ENCODE measurements at regions not wholly inside any gene's neighbourhood (a gene's known extent, or its start where the extent isn't known, plus 50 kb on each side); places are given as distances from the start of the nearest gene placed in this dataset.

DNA sequence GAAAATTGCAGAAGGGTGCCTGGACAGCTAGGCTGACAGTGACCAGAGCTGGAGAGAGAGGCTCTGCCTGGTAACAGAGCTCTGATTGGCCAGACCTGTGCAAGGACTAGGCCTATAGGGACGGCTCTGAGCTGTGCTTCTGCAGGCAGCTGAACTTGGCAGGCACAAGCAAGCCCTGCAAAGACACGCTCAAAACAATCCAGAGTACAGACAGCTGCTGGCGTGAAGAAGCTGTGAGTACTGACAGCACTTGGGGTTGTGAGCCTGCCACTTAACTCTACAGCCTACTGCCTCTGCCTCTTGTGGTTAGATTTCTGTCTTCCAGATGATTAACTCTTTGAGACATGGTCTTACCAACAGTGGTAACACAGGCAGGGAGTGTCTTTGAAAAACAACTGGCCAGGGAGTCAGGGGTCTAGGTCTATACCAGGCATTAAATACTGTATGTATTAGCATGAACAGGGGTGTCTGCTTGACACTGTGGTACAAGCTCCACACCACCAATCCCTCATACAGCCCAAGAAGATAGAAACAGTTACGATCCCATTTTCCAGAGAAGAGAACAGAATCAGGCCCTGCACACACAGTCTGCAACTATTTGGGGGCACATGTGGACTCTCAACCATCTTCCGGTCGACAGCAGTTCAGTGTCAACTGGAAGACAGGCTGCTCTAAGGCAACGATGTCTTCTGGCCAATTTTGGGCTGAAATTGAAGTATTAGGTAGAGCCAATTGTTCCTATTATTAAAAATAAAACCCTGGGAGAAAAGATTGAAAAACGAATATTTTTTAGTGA lies 568.4 kb downstream of the TNS1 start:
- Histone ChIP-seq H3K9me3 (ENCODE audit: severe bottlenecking) (no peaks in the 10 kb centered on the region), H3K36me3 (no peaks in the 10 kb centered on the region), H3K4me3 (ENCODE audit: low read depth, low read length) (no peak overlapping the region), H3K27me3 (ENCODE audit: insufficient read depth, low read depth, severe bottlenecking) (no peaks in the 10 kb centered on the region), H3K27ac (no peak overlapping the region)
- DNase-seq, result peak; percentile 87
- TF ChIP-seq, protein P1, sequence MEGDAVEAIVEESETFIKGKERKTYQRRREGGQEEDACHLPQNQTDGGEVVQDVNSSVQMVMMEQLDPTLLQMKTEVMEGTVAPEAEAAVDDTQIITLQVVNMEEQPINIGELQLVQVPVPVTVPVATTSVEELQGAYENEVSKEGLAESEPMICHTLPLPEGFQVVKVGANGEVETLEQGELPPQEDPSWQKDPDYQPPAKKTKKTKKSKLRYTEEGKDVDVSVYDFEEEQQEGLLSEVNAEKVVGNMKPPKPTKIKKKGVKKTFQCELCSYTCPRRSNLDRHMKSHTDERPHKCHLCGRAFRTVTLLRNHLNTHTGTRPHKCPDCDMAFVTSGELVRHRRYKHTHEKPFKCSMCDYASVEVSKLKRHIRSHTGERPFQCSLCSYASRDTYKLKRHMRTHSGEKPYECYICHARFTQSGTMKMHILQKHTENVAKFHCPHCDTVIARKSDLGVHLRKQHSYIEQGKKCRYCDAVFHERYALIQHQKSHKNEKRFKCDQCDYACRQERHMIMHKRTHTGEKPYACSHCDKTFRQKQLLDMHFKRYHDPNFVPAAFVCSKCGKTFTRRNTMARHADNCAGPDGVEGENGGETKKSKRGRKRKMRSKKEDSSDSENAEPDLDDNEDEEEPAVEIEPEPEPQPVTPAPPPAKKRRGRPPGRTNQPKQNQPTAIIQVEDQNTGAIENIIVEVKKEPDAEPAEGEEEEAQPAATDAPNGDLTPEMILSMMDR (IDR thresholded peaks at IDR 0.05; ENCODE audit: low read depth, low read length), result no peak

DNA sequence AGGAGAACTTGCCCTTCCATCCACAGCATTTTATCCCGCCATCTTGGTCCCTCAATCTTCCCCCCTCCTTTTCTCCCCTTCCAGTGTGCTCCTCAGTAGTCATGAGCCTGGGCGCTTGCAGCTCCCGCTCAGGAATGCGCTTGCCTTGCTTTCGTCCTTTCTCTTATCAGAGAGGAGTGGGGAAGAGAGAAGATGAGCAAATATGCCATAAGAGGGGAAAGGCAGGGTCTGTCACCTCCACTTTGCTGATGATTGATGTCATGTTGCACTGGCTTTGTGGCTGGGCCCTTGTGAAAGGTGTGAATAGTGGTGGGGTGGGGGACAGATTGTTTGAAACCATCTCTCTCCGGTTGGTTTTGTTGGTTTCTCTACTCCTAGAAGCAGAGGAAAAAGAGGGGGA lies 569.3 kb downstream of the TNS1 start:
- Histone ChIP-seq H3K36me3 (no peaks in the 10 kb centered on the region), H3K9me3 (ENCODE audit: severe bottlenecking) (no peaks in the 10 kb centered on the region), H3K27ac (no peak overlapping the region), H3K27me3 (ENCODE audit: insufficient read depth, low read depth, severe bottlenecking) (no peaks in the 10 kb centered on the region), H3K4me3 (ENCODE audit: low read depth, low read length) (no peak overlapping the region)
- TF ChIP-seq, protein P1 (IDR thresholded peaks at IDR 0.05; ENCODE audit: low read depth, low read length), result no peak
- DNase-seq, result no peak

DNA sequence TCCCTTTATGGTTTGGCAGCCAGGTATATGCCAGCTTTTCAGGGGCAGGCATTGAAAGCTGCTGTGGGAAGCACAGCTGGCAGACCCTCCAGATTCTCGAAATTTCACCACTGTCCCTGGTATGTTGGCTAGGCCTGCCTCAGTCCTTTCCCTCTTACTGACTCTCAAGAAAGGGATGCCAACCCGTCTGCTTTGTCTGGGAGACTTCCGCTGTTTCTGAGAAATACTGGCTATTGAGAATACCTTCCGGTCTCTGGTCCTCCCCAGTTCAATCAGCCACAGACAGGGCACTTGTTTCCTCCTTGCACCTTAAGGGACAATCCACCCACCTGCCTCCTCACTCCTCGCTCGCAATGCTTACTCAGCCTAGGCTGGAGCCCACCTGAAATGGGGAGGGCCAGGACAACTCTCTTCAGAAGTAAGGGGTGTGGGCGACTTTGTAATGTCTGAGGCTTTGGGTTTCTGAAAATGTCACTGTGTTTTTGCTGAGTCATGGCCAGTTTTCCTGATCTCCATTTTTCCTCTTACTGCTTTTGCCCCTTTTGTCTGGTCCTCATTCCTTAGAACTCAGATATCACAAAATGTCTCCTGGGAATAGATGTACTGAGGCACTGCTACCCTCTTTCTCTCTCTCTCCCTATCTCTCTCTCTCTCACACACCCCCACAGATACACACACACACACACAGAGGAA lies 571.1 kb downstream of the TNS1 start:
- Histone ChIP-seq H3K4me3 (ENCODE audit: low read depth, low read length) (no peak overlapping the region), H3K27me3 (ENCODE audit: insufficient read depth, low read depth, severe bottlenecking) (no peaks in the 10 kb centered on the region), H3K9me3 (ENCODE audit: severe bottlenecking) (no peaks in the 10 kb centered on the region), H3K36me3 (no peaks in the 10 kb centered on the region), H3K27ac (no peak overlapping the region)
- TF ChIP-seq, protein P1 (IDR thresholded peaks at IDR 0.05; ENCODE audit: low read depth, low read length), result no peak
- no peak for DNase-seq

DNA sequence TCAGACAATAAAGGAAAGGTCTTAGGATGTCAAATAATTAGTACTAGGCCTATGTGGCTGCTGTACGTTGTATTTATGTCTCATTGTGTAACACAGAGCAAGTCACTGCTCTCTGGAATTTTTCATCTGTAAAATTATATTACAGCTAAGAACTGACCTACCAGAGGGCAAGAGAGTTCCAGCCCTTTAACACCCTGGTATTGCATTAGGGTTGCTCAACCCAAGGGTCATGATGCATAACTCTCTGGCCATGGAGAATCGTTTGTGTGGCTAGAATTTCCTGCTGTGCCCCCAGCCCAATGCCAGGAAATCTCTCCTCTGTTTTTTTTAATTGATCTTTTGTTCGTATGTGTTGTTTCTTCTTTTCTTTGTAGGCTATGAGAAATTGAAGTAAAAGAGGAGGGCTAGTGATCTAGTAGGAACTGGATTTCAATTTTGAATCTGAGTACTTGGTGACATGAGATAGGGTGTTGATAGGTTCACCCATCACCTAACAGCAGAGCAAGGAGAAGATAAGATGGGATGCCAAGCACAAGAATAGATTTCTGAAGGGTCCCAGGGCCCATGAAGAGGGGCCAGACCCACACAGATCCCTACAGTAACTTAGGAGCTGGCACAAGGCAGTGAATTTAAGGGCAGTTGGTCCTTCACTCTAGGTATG lies 571.2 kb upstream of the TNP1 start:
- TF ChIP-seq, protein P1 (IDR thresholded peaks at IDR 0.05; ENCODE audit: low read depth, low read length), result no peak
- DNase-seq, result no peak

DNA sequence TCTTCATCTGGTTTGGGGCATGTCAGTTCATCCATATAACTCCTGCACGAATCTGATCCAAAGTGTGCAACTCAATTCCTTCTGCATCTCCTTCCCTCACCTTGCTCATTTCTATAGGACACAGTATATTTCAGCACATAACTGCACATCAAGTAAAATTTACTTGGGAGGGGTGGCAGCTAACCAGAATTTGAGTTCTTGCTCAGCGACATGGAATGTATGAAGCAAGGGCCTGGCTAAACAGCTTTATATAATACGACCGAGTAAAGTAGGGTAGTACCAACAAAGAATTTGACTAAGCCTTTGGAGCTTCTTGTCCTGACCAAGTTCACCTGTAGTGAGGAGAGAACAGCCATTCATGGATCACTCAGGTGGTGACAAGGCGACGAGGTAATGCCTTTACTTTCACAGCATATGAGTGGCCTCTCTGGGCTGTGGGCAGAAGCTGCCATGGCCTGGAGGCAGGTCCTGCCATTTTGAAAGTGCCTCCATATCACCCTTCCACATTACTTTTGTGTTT lies 570.2 kb upstream of the TNP1 start:
- TF ChIP-seq, protein P1 (IDR thresholded peaks at IDR 0.05; ENCODE audit: low read depth, low read length), result no peak
- no peaks in the 10 kb centered on the region for H3K27me3 ChIP-seq (ENCODE audit: insufficient read depth, low read depth, severe bottlenecking)
- no peak overlapping the region for H3K4me3 ChIP-seq (ENCODE audit: low read depth, low read length)
- H3K36me3 ChIP-seq, result no peaks in the 10 kb centered on the region
- H3K27ac ChIP-seq, result no peak overlapping the region
- no peaks in the 10 kb centered on the region for H3K9me3 ChIP-seq (ENCODE audit: severe bottlenecking)
- DNase-seq, result no peak

More for the DNA sequence above, 571.2 kb upstream of the TNP1 start:
- no peaks in the 10 kb centered on the region for H3K27me3 ChIP-seq (ENCODE audit: insufficient read depth, low read depth, severe bottlenecking)
- H3K27ac ChIP-seq, result no peak overlapping the region
- no peaks in the 10 kb centered on the region for H3K36me3 ChIP-seq
- H3K9me3 ChIP-seq (ENCODE audit: severe bottlenecking), result no peaks in the 10 kb centered on the region
- no peak overlapping the region for H3K4me3 ChIP-seq (ENCODE audit: low read depth, low read length)

All from WERI-Rb-1 (cell line).